ENCODE measurements at regions not wholly inside any gene's neighbourhood (a gene's known extent, or its start where the extent isn't known, plus 50 kb on each side); places are given as distances from the start of the nearest gene placed in this dataset.

GRCh38 chr4:144509088-144510015, 136.6 kb upstream of the HHIP start:
- no peaks in the 10 kb centered on the region for H3K9me3 ChIP-seq (ENCODE audit: severe bottlenecking)
- ATAC-seq (ENCODE audit: low read depth) (no peak), DNase-seq (ENCODE audit: low spot score) (no peak)
- no peak for TF ChIP-seq CTCF (IDR thresholded peaks at IDR 0.05; ENCODE audit: poor library complexity, severe bottlenecking)
- no peaks in the 10 kb centered on the region for H3K4me1 ChIP-seq (ENCODE audit: insufficient read depth, poor library complexity, severe bottlenecking)
- no peaks in the 10 kb centered on the region for H3K27me3 ChIP-seq (ENCODE audit: insufficient read depth, poor library complexity, severe bottlenecking)
- no peaks in the 10 kb centered on the region for H3K36me3 ChIP-seq (ENCODE audit: low read depth)
- no peak overlapping the region for H3K27ac ChIP-seq (ENCODE audit: poor library complexity, severe bottlenecking)
- no peak overlapping the region for H3K4me3 ChIP-seq (ENCODE audit: severe bottlenecking)

GRCh38 chr4:144514736-144515135, 131.2 kb upstream of the HHIP start:
- ATAC-seq (ENCODE audit: low read depth), result no peak
- TF ChIP-seq CTCF (IDR thresholded peaks at IDR 0.05; ENCODE audit: poor library complexity, severe bottlenecking), result no peak
- Histone ChIP-seq H3K27me3 (ENCODE audit: insufficient read depth, poor library complexity, severe bottlenecking) (no peaks in the 10 kb centered on the region), H3K36me3 (ENCODE audit: low read depth) (no peaks in the 10 kb centered on the region), H3K4me3 (ENCODE audit: severe bottlenecking) (no peak overlapping the region), H3K9me3 (ENCODE audit: severe bottlenecking) (no peaks in the 10 kb centered on the region), H3K4me1 (ENCODE audit: insufficient read depth, poor library complexity, severe bottlenecking) (no peaks in the 10 kb centered on the region), H3K27ac (ENCODE audit: poor library complexity, severe bottlenecking) (no peak overlapping the region)
- no peak for DNase-seq (ENCODE audit: low spot score)

GRCh38 chr4:144518181-144518895, 127.6 kb upstream of the HHIP start:
- no peak overlapping the region for H3K4me3 ChIP-seq (ENCODE audit: severe bottlenecking)
- no peak; the same call in 2 of the 3 replicates for ATAC-seq (ENCODE audit: low read depth)
- no peak for TF ChIP-seq CTCF (IDR thresholded peaks at IDR 0.05; ENCODE audit: poor library complexity, severe bottlenecking)

GRCh38 chr4:144531841-144532240, 114.1 kb upstream of the HHIP start:
- no peaks in the 10 kb centered on the region for H3K36me3 ChIP-seq (ENCODE audit: low read depth)
- ATAC-seq (ENCODE audit: low read depth) (no peak), DNase-seq (ENCODE audit: low spot score) (no peak)
- no peaks in the 10 kb centered on the region for H3K4me1 ChIP-seq (ENCODE audit: insufficient read depth, poor library complexity, severe bottlenecking)
- no peaks in the 10 kb centered on the region for H3K27me3 ChIP-seq (ENCODE audit: insufficient read depth, poor library complexity, severe bottlenecking)
- no peak for TF ChIP-seq CTCF (IDR thresholded peaks at IDR 0.05; ENCODE audit: poor library complexity, severe bottlenecking)
- no peaks in the 10 kb centered on the region for H3K9me3 ChIP-seq (ENCODE audit: severe bottlenecking)
- H3K27ac ChIP-seq (ENCODE audit: poor library complexity, severe bottlenecking), result no peak overlapping the region
- H3K4me3 ChIP-seq (ENCODE audit: severe bottlenecking), result no peak overlapping the region

More at GRCh38 chr4:144518181-144518895, 127.6 kb upstream of the HHIP start:
- no peak for DNase-seq (ENCODE audit: low spot score)
- Histone ChIP-seq H3K36me3 (ENCODE audit: low read depth) (no peaks in the 10 kb centered on the region), H3K9me3 (ENCODE audit: severe bottlenecking) (no peaks in the 10 kb centered on the region), H3K27ac (ENCODE audit: poor library complexity, severe bottlenecking) (no peak overlapping the region), H3K4me1 (ENCODE audit: insufficient read depth, poor library complexity, severe bottlenecking) (no peaks in the 10 kb centered on the region), H3K27me3 (ENCODE audit: insufficient read depth, poor library complexity, severe bottlenecking) (no peaks in the 10 kb centered on the region)
